ENCODE measurements at regions not wholly inside any gene's neighbourhood (a gene's known extent, or its start where the extent isn't known, plus 50 kb on each side); places are given as distances from the start of the nearest gene placed in this dataset.

GRCh38 chr5:52690236-52690768 lies 97.4 kb upstream of the ITGA1 start:
- no peak for DNase-seq

GRCh38 chr5:52692039-52692438 lies 95.7 kb upstream of the ITGA1 start:
- no peak for DNase-seq

- DNase-seq: no peak
Measured at GRCh38 chr5:52692606-52693005, 95.1 kb upstream of the ITGA1 start.

GRCh38 chr5:52693280-52693679 lies 94.4 kb upstream of the ITGA1 start:
- DNase-seq: peak; percentile 27

GRCh38 chr5:52693836-52694235 lies 93.9 kb upstream of the ITGA1 start:
- no peak for DNase-seq

- DNase-seq: no peak
Measured at GRCh38 chr5:52694648-52695047, 93.1 kb upstream of the ITGA1 start.

- DNase-seq: no peak
Measured at GRCh38 chr5:52702877-52703276, 84.8 kb upstream of the ITGA1 start.

- no peak for DNase-seq
Measured at GRCh38 chr5:52703321-52703720, 84.4 kb upstream of the ITGA1 start.

GRCh38 chr5:52705720-52706119 lies 82.0 kb upstream of the ITGA1 start:
- DNase-seq: no peak

- DNase-seq: no peak
Measured at GRCh38 chr5:52706775-52707174, 80.9 kb upstream of the ITGA1 start.

- no peak for DNase-seq
Measured at GRCh38 chr5:52707616-52708015, 80.1 kb upstream of the ITGA1 start.

- no peak for DNase-seq
Measured at GRCh38 chr5:52708463-52708862, 79.3 kb upstream of the ITGA1 start.

GRCh38 chr5:52709167-52709925 lies 78.4 kb upstream of the ITGA1 start:
- DNase-seq: no peak

- DNase-seq: no peak
Measured at GRCh38 chr5:52710310-52710971, 77.3 kb upstream of the ITGA1 start.

GRCh38 chr5:52710972-52711596 lies 76.6 kb upstream of the ITGA1 start:
- DNase-seq: no peak

GRCh38 chr5:52712354-52712753 lies 75.4 kb upstream of the ITGA1 start:
- DNase-seq: no peak

- DNase-seq: peak; percentile 49
Measured at GRCh38 chr5:52725065-52725746, 62.5 kb upstream of the ITGA1 start.

GRCh38 chr5:52725808-52726207 lies 61.9 kb upstream of the ITGA1 start:
- no peak for DNase-seq

GRCh38 chr5:52727020-52727419 lies 60.7 kb upstream of the ITGA1 start:
- DNase-seq: no peak

- DNase-seq: no peak
Measured at GRCh38 chr5:52727576-52727975, 60.1 kb upstream of the ITGA1 start.

GRCh38 chr5:52728224-52728623 lies 59.5 kb upstream of the ITGA1 start:
- DNase-seq: no peak

GRCh38 chr5:52728686-52729085 lies 59.0 kb upstream of the ITGA1 start:
- no peak for DNase-seq

- DNase-seq: no peak
Measured at GRCh38 chr5:52731274-52732027, 56.3 kb upstream of the ITGA1 start.

Data from activated CD8-positive, alpha-beta memory T cell treated with anti-CD3 and anti-CD28 coated beads, Interleukin-2, amount 50 U/mL, for 4 hours (primary cell).